Osteoblast (primary cell): ENCODE measurements at regions not wholly inside any gene's neighbourhood (a gene's known extent, or its start where the extent isn't known, plus 50 kb on each side); places are given as distances from the start of the nearest gene placed in this dataset.

Experiments
- DNase-seq: peaks from one replicate; pipeline ENCODE4 v3.0.0; 2011; ENCODE audit warnings: low spot score, mixed read lengths; ENCODE audit not compliant: insufficient read length; ENCODE audit errors: missing footprints
- H2AFZ ChIP-seq: 2 replicates; pipeline ENCODE4 v1.6.0; 2011; ENCODE audit warnings: mild to moderate bottlenecking, low read length
- H3K27ac ChIP-seq: 2 replicates; pipeline ENCODE4 v1.5.1; 2011; ENCODE audit warnings: mild to moderate bottlenecking, low read depth, low read length, moderate library complexity
- H3K27me3 ChIP-seq: 2 replicates; pipeline ENCODE4 v1.6.0; 2012; ENCODE audit warnings: mild to moderate bottlenecking, control low read depth, inconsistent platforms, low read length, moderate library complexity; ENCODE audit not compliant: insufficient read depth
- H3K36me3 ChIP-seq: 2 replicates; pipeline ENCODE4 v1.5.1; 2011; ENCODE audit warnings: mild to moderate bottlenecking, low read length, control low read depth, moderate library complexity; ENCODE audit not compliant: insufficient read depth
- H3K4me1 ChIP-seq: 2 replicates; pipeline ENCODE4 v1.5.1; 2011; ENCODE audit warnings: mild to moderate bottlenecking, low read length, control low read depth, moderate library complexity; ENCODE audit not compliant: insufficient read depth
- H3K4me2 ChIP-seq: 2 replicates; pipeline ENCODE4 v1.6.0; 2011; ENCODE audit warnings: mild to moderate bottlenecking, low read length; ENCODE audit not compliant: insufficient read depth
- H3K4me3 ChIP-seq: fragments of 200-600 bp; sonication (generic); 3 replicates; pipeline ENCODE4 v1.5.1; 2012; ENCODE audit warnings: mild to moderate bottlenecking, low read length, inconsistent platforms; ENCODE audit not compliant: insufficient read depth
- H3K79me2 ChIP-seq: 2 replicates; pipeline ENCODE4 v1.6.0; 2012; ENCODE audit warnings: mild to moderate bottlenecking, low read length, control low read depth, inconsistent platforms; ENCODE audit not compliant: insufficient read depth
- H3K9me3 ChIP-seq: 2 replicates; pipeline ENCODE4 v1.5.1; 2011; ENCODE audit warnings: low read depth, low read length, control low read depth
- H4K20me1 ChIP-seq: 2 replicates; pipeline ENCODE4 v1.6.0; 2012; ENCODE audit warnings: mild to moderate bottlenecking, low read length, control low read depth; ENCODE audit not compliant: insufficient read depth
- CTCF ChIP-seq: IDR thresholded peaks from 2 replicates; pipeline ENCODE4 v1.5.1; 2011; ENCODE audit warnings: mild to moderate bottlenecking, low read depth, low read length, moderate library complexity; ENCODE audit errors: extremely low read depth

DNA sequence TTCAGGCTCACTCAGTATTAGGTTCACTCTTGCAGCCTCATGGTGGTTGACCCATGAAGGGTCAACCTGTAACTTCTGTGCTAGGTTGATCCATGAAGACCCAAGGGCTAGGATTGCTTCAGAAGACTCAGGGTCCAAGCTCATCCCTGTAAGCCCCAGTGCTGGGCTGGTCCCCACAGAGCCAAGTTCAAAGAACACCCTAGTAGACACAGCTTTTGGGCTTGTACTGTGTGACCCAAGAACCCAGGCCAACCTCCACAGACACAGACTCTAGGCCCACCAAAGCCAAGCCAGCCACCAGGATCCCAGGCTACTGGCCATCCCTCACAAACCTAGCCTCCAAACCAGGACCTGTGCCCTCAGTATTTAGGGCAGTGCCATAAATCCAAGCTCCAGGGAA is 1020.6 kb downstream of the SLC16A7 start:
- no peaks in the 10 kb centered on the region for H3K36me3 ChIP-seq
- TF ChIP-seq CTCF, result no peak
- H3K4me1 ChIP-seq, result no peaks in the 10 kb centered on the region
- no peak overlapping the region for H2AFZ ChIP-seq
- no peak overlapping the region for H3K4me3 ChIP-seq
- H3K4me2 ChIP-seq, result no peak overlapping the region
- no peaks in the 10 kb centered on the region for H3K9me3 ChIP-seq
- H4K20me1 ChIP-seq, result no peaks in the 10 kb centered on the region
- no peaks in the 10 kb centered on the region for H3K27me3 ChIP-seq
- no peaks in the 10 kb centered on the region for H3K79me2 ChIP-seq
- no peak for DNase-seq
- H3K27ac ChIP-seq, result no peak overlapping the region

GRCh38 chr12:60630796-60631195 is 1035.0 kb downstream of the SLC16A7 start:
- no peak for DNase-seq

DNA sequence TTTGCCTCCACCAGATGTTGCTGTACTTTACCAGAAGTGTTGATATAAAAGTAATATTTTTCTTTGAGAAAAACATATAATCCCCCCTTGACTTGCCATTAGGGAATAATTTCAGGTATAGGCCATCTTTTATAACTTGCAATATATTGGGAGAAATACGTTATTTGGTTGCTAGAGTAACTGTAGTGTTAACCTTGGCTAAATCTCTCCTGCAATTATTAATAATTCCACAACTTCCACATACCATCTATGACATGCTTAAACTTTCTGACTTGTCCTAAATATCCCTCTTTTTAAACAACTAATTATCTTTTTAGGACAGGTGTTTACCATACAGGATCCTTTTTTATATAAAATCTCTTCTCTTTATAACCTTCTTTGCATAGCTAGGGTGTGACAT is 1048.2 kb downstream of the SLC16A7 start:
- no peak for DNase-seq
- Histone ChIP-seq H3K9me3 (peaks cover 3% of the 10 kb centered on the region), H3K4me3 (no peak overlapping the region), H3K27me3 (no peaks in the 10 kb centered on the region), H3K36me3 (no peaks in the 10 kb centered on the region), H3K79me2 (no peaks in the 10 kb centered on the region), H3K4me1 (no peaks in the 10 kb centered on the region), H3K27ac (no peak overlapping the region), H2AFZ (no peak overlapping the region), H3K4me2 (no peak overlapping the region), H4K20me1 (no peaks in the 10 kb centered on the region)
- TF ChIP-seq CTCF, result no peak

More at GRCh38 chr12:60630796-60631195, 1035.0 kb downstream of the SLC16A7 start:
- H3K9me3 ChIP-seq, result no peaks in the 10 kb centered on the region
- H4K20me1 ChIP-seq, result no peaks in the 10 kb centered on the region
- no peak for TF ChIP-seq CTCF
- H2AFZ ChIP-seq, result no peak overlapping the region
- no peaks in the 10 kb centered on the region for H3K4me1 ChIP-seq
- H3K4me2 ChIP-seq, result no peak overlapping the region
- H3K36me3 ChIP-seq, result no peaks in the 10 kb centered on the region
- H3K79me2 ChIP-seq, result no peaks in the 10 kb centered on the region
- H3K27me3 ChIP-seq, result no peaks in the 10 kb centered on the region
- no peak overlapping the region for H3K27ac ChIP-seq
- no peak overlapping the region for H3K4me3 ChIP-seq

GRCh38 chr12:60666895-60667294 is 1071.1 kb downstream of the SLC16A7 start:
- H3K27ac ChIP-seq, result no peak overlapping the region
- H4K20me1 ChIP-seq, result no peaks in the 10 kb centered on the region
- H3K79me2 ChIP-seq, result no peaks in the 10 kb centered on the region
- H3K4me1 ChIP-seq, result no peaks in the 10 kb centered on the region
- H2AFZ ChIP-seq, result no peak overlapping the region
- no peak overlapping the region for H3K4me2 ChIP-seq
- H3K27me3 ChIP-seq, result no peaks in the 10 kb centered on the region
- H3K4me3 ChIP-seq, result no peak overlapping the region
- H3K9me3 ChIP-seq, result no peaks in the 10 kb centered on the region
- no peak for TF ChIP-seq CTCF
- DNase-seq, result no peak
- no peaks in the 10 kb centered on the region for H3K36me3 ChIP-seq
